A673 (cell line): ENCODE measurements at regions not wholly inside any gene's neighbourhood (a gene's known extent, or its start where the extent isn't known, plus 50 kb on each side); places are given as distances from the start of the nearest gene placed in this dataset.

Source experiments
- CTCF ChIP-seq: fragments of 300-800, 200-600 bp; sonication (generic); conservative IDR thresholded peaks from 2 replicates; pipeline ENCODE4 v1.5.1; 2017; ENCODE audit warnings: low read depth, mild to moderate bottlenecking, antibody characterized with exemption, low read length, moderate library complexity, mixed read lengths
- EZH2 ChIP-seq: fragments of 200-600 bp; sonication (generic); IDR thresholded peaks from 2 replicates; pipeline ENCODE4 v1.6.1; 2017; ENCODE audit warnings: borderline replicate concordance, low read depth, mild to moderate bottlenecking, mixed read lengths, antibody characterized with exemption, low read length; ENCODE audit not compliant: poor library complexity, severe bottlenecking

GRCh38 chr6:14660806-14661579 lies 543.4 kb downstream of the CD83 start:
- no peak for TF ChIP-seq CTCF
- TF ChIP-seq EZH2: no peak
